Muscle layer of colon (tissue), 2 donors: ENCODE measurements at regions not wholly inside any gene's neighbourhood (a gene's known extent, or its start where the extent isn't known, plus 50 kb on each side); places are given as distances from the start of the nearest gene placed in this dataset.

Experiments used
- H3K27ac ChIP-seq: one replicate; pipeline ENCODE4 v1.7.0; 2013; ENCODE audit warnings: low read depth, mild to moderate bottlenecking, low read length, moderate library complexity
- H3K27me3 ChIP-seq, 2 donors: one replicate each; pipeline ENCODE4 v1.7.0; 2013; ENCODE audit warnings: low read length in 2 of 2, mild to moderate bottlenecking in 2 of 2; ENCODE audit not compliant: insufficient read depth in 2 of 2, control insufficient read depth in 1 of 2
- H3K36me3 ChIP-seq: one replicate; pipeline ENCODE4 v1.7.0; 2013; ENCODE audit warnings: mild to moderate bottlenecking, low read length; ENCODE audit not compliant: insufficient read depth
- H3K4me1 ChIP-seq: one replicate; pipeline ENCODE4 v1.7.0; 2013; ENCODE audit warnings: mild to moderate bottlenecking, low read length; ENCODE audit not compliant: insufficient read depth
- H3K4me3 ChIP-seq, 2 donors: one replicate each; pipeline ENCODE4 v1.7.0; 2013; ENCODE audit warnings: low read length in 2 of 2, low read depth in 1 of 2, mild to moderate bottlenecking in 1 of 2, moderate library complexity in 1 of 2
- H3K9ac ChIP-seq: one replicate; pipeline ENCODE4 v1.7.0; 2013; ENCODE audit warnings: low read length
- H3K9me3 ChIP-seq: one replicate; pipeline ENCODE4 v1.7.0; 2013; ENCODE audit warnings: mild to moderate bottlenecking, low read length
- donor health status: abdominal sarcoma.
- donor health status: Adenocarcinoma of cecum.

- Histone ChIP-seq H3K9ac (no peak overlapping the region), H3K4me3 (peak overlapping the region in 1 of 2 donors; percentile 46), H3K9me3 (no peaks in the 10 kb centered on the region), H3K4me1 (peaks cover 5% of the 10 kb centered on the region), H3K36me3 (no peaks in the 10 kb centered on the region), H3K27ac (no peak overlapping the region), H3K27me3 (no peaks in the 10 kb centered on the region)
Measured at GRCh38 chr9:89778100-89779090, 173.6 kb downstream of the GADD45G start.

GRCh38 chr9:89779405-89780203 is 174.8 kb downstream of the GADD45G start:
- H3K4me3 ChIP-seq: no peak overlapping the region
- H3K4me1 ChIP-seq: peaks cover 5% of the 10 kb centered on the region
- no peak overlapping the region for H3K9ac ChIP-seq
- H3K27me3 ChIP-seq: no peaks in the 10 kb centered on the region
- H3K27ac ChIP-seq: no peak overlapping the region
- H3K9me3 ChIP-seq: no peaks in the 10 kb centered on the region
- no peaks in the 10 kb centered on the region for H3K36me3 ChIP-seq

- Histone ChIP-seq H3K4me3 (no peak overlapping the region), H3K9ac (no peak overlapping the region), H3K27ac (no peak overlapping the region), H3K27me3 (no peaks in the 10 kb centered on the region), H3K9me3 (no peaks in the 10 kb centered on the region), H3K36me3 (no peaks in the 10 kb centered on the region), H3K4me1 (peaks cover 5% of the 10 kb centered on the region)
Measured at GRCh38 chr9:89780959-89781358, 176.1 kb downstream of the GADD45G start.

DNA sequence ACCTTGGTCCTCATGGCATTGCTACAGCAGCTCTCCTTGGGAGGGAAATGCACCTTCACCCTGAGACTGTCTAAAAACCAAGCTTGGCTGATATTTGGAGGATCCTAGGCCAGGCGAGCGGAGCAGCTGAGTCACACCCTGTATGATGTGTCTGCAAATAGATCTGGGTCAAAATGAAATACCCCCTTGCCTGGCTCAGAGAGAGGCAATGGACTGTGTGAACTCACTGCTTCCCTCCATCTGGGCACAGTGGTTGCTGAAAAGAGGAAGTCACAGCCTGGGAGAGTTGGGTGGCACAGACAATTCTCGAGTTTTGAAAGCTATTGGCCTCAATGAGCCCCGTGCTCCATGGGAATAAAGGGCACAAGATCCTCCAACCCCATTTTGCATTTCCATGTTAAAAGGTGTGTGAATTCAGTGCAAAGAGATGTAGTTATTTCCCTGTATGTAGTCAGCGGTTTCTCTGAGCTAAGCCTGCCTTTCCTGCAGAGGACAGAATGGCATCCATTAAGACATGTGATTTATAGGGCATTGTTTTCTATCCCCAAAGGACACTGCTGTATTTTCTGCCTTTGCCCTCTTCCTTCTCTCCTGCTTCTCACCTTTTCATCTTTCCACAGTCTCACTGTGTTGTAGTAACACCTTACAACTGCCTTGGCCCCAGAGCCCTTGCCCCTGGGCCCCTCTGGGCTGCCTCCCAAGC is 177.2 kb downstream of the GADD45G start:
- Histone ChIP-seq H3K27me3 (no peaks in the 10 kb centered on the region), H3K4me1 (peaks cover 7% of the 10 kb centered on the region), H3K36me3 (no peaks in the 10 kb centered on the region), H3K9me3 (no peaks in the 10 kb centered on the region), H3K9ac (no peak overlapping the region), H3K4me3 (no peak overlapping the region), H3K27ac (no peak overlapping the region)

- Histone ChIP-seq H3K27ac (no peak overlapping the region), H3K4me1 (peaks cover 3% of the 10 kb centered on the region), H3K27me3 (no peaks in the 10 kb centered on the region), H3K4me3 (no peak overlapping the region), H3K36me3 (no peaks in the 10 kb centered on the region), H3K9me3 (no peaks in the 10 kb centered on the region), H3K9ac (no peak overlapping the region)
Measured at GRCh38 chr9:89786655-89787054, 181.8 kb downstream of the GADD45G start.

DNA sequence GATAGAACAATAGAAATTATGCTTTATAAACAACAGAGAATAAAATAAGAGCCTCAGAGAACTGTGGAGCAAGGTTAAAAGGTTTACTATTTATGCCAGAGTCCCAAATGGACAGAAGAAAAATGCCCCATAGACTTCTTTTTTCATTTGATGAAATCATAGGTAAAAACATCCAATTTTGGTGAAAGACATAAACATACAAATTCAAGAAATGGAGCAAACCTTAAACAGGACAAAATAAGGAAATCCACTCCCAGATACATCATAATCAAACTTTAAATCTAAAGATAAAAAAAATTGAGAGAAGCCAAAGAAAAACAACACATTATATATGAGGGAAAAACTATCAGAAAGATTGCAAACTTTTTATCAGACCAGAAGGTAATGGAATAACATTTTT is 182.8 kb downstream of the GADD45G start:
- Histone ChIP-seq H3K36me3 (no peaks in the 10 kb centered on the region), H3K9ac (no peak overlapping the region), H3K4me3 (no peak overlapping the region), H3K9me3 (no peaks in the 10 kb centered on the region), H3K27ac (no peak overlapping the region), H3K27me3 (no peaks in the 10 kb centered on the region), H3K4me1 (peaks cover 3% of the 10 kb centered on the region)

- no peak overlapping the region for H3K9ac ChIP-seq
- H3K4me3 ChIP-seq: no peak overlapping the region
Measured at GRCh38 chr9:89788434-89788833, 183.6 kb downstream of the GADD45G start.

GRCh38 chr9:89789922-89790510 is 185.2 kb downstream of the GADD45G start:
- Histone ChIP-seq H3K27ac (no peak overlapping the region), H3K9me3 (no peaks in the 10 kb centered on the region), H3K4me3 (no peak overlapping the region), H3K36me3 (no peaks in the 10 kb centered on the region), H3K27me3 (no peaks in the 10 kb centered on the region), H3K4me1 (peaks cover 3% of the 10 kb centered on the region), H3K9ac (no peak overlapping the region)

More at GRCh38 chr9:89788434-89788833, 183.6 kb downstream of the GADD45G start:
- Histone ChIP-seq H3K9me3 (no peaks in the 10 kb centered on the region), H3K27ac (no peak overlapping the region), H3K36me3 (no peaks in the 10 kb centered on the region), H3K4me1 (peaks cover 3% of the 10 kb centered on the region), H3K27me3 (no peaks in the 10 kb centered on the region)

- H3K27ac ChIP-seq: no peak overlapping the region
- H3K27me3 ChIP-seq: no peaks in the 10 kb centered on the region
- H3K4me3 ChIP-seq: no peak overlapping the region
- H3K9ac ChIP-seq: no peak overlapping the region
- H3K36me3 ChIP-seq: no peaks in the 10 kb centered on the region
- peaks cover 3% of the 10 kb centered on the region for H3K4me1 ChIP-seq
- H3K9me3 ChIP-seq: no peaks in the 10 kb centered on the region
Measured at GRCh38 chr9:89790542-89791109, 185.8 kb downstream of the GADD45G start.

- peaks cover 1% of the 10 kb centered on the region for H3K4me1 ChIP-seq
- H3K9ac ChIP-seq: no peak overlapping the region
- no peak overlapping the region for H3K4me3 ChIP-seq
- no peaks in the 10 kb centered on the region for H3K27me3 ChIP-seq
- no peaks in the 10 kb centered on the region for H3K9me3 ChIP-seq
- H3K36me3 ChIP-seq: no peaks in the 10 kb centered on the region
- no peak overlapping the region for H3K27ac ChIP-seq
Measured at GRCh38 chr9:89791754-89792153, 186.9 kb downstream of the GADD45G start.
